HG03342 (cell line): ENCODE measurements at regions not wholly inside any gene's neighbourhood (a gene's known extent, or its start where the extent isn't known, plus 50 kb on each side); places are given as distances from the start of the nearest gene placed in this dataset.
"Not testable (repeated sequence)": the region's sequence is repeated elsewhere in the genome, so short reads cannot be mapped to it uniquely, and the experiment has no call there.

Source experiments
- ATAC-seq: cut with Tn5 transposase; IDR thresholded peaks from one replicate; pipeline ENCODE4 v1.9.1; 2021; ENCODE audit warnings: mild to moderate bottlenecking, moderate library complexity; ENCODE audit not compliant: unreplicated experiment

DNA sequence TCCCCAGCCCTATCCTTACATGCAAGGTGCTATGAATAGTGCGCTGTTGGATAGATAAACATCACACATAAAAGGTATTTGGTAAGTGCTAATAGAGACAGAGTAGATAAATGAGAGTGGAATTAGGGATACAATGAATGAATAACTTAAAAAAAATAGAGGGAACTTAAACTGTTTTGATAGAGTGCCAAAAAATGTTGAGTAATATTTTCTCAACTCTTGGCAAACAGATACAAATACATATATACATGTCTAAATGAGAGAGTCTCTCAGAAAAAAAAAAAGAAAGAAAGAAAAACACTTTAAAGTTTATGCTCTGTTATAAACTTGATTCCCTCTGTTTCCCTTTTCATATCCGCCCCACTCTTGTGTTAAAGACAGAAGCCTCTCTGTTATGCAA is 667.4 kb downstream of the ROBO2 start:
- no peak for ATAC-seq

GRCh38 chr3:77709155-77709554 is 669.3 kb downstream of the ROBO2 start:
- no peak for ATAC-seq

DNA sequence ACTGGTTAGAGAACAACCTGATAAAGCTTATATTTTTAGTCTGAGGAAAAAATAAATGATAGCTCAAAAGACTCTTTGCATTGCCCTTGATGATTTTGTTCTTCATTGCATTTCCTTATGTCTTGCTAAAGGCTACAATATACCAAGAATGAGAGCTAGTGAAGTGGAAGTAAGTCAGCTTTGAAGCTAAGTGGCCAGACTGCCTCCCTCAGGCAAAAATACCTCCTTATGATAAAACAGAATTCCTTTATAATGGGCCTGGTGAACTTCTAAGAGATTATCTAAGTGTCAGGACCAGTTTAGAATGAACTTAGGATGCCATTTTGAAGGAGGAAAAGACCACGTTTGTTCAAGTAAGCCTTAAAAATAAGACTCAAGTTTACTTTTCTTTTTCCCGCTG is 678.4 kb downstream of the ROBO2 start:
- ATAC-seq: no peak

DNA sequence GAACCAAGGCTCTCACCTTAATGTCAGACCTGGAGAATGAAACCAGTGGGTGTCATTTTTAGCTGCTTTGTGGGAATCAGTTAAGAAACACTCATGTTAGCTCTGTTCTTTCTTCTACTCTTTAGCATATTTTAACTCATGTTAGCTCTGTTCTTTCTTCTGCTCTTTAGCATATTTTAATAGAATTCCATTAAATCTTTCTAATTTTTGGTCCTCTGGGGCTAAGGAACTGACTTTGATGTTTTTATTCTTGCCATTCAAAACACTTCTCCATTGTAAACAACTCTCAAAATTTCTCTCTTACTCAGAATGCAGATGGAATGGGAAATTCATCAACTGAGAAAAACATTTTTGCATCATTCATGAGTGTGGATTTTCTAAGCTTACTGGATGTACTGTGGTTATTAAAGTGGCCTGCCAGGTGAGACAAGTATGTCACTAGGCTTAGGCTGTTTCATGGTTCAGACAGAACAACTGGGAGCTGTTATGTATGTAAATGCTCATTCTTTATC is 680.6 kb downstream of the ROBO2 start:
- ATAC-seq: no peak

- no peak for ATAC-seq
Observed at GRCh38 chr3:77726517-77726916, 686.6 kb downstream of the ROBO2 start.

DNA sequence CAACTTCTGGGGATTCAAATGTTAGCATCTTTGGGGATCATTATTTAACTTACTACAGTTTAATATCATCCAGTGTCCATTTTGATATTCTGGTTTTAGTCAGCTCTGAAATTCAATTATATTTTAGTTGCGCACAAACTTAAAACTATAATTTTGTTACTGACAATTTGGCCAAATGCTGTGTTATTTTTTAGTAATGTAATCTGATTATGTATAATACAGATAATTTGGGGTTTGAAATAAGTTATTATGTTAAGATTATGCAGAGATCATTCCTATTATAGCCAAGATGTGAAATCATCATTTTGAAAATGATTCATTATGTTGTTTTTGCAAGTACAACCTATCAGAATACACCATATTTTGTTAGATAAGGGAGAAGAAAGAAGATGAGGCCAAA is 706.1 kb downstream of the ROBO2 start:
- no peak for ATAC-seq

DNA sequence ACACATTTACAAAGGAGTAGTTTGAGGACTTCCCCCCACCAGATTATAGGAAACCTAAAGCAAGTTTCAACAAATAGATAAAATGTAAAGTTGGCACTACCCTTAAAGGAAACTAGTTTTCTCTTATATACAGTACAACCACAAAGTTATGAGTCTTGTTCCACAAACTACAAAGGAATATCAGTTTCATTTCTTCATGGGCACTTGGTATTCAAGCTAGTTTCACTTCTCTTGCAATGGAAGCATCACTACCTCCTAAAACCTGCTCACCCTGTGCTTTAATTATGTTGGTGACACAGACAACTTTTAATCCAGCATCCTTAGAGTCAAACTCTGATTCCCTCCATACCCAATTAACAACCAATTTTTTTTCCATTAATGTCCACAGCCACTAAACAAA is 707.0 kb downstream of the ROBO2 start:
- no peak for ATAC-seq

DNA sequence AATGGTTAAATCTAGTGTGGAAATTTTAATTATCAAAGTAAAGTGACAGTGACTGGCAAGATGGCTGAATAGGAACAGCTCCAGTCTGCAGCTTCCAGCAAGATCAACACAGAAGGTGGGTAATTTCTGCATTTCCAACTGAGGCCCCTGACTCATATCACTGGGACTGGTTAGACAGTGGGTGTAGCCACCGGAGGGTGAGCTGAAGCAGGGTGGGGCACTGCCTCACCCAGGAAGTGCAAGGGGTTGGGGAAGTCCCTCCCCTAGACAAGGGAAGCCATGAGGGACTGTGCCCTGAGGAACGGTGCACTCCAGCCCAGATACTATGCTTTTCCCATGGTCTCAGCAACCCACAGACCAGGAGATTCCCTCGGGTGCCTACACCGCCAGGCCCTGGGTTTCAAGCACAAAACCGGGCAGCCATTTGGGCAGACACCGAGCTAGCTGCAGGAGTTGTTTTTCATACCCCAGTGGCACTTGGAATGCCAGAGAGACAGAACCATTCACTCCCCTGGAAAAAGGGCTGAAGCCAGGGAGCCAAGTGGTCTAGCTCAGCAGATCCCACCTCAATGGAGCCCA is 716.6 kb downstream of the ROBO2 start:
- ATAC-seq: not testable (repeated sequence)

- ATAC-seq: no peak
Observed at GRCh38 chr3:77772459-77772858, 732.6 kb downstream of the ROBO2 start.

- no peak for ATAC-seq
Observed at GRCh38 chr3:77773084-77773483, 733.2 kb downstream of the ROBO2 start.

GRCh38 chr3:77780278-77780996 is 740.5 kb downstream of the ROBO2 start:
- ATAC-seq: no peak

- no peak for ATAC-seq
Observed at GRCh38 chr3:77786216-77786615, 746.3 kb downstream of the ROBO2 start.

DNA sequence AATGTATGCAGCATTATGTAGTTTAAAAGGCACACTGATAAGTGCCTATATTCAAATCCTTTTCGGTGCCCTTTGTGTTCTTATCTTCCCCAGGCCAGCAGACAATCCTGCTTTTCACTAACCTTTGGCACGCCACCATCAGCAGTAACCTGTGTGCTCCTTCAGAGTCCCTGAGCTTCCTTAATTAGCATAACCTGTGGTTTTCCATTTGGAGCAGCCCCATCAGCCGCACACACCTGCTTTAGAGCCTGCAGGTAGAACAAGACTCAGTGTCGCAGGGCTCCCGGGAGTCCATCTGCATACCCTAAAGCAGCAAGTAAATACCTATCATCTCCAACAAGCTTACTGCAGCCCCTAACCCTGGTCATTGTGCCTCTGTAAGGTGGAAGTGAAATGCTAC is 755.1 kb downstream of the ROBO2 start:
- no peak for ATAC-seq

- no peak for ATAC-seq
Observed at GRCh38 chr3:77799278-77799677, 759.4 kb downstream of the ROBO2 start.

DNA sequence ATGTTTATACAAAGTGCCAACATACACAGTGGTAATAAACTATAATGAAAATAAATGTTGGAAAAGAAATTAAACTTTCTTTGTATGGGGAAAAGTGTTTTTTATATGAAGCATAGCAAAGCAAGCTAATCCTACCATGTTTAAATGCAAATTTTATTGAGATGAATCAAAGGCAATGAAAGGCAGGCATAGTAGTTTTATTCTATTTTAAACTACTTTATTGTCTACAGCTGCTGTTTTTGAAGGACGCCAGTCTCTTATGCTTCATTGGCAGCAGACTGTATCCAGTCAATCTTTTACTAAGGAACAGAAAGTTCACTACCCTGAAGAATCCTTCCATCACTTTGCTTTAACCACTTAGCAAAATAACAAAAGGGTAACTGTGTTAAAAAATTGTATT is 761.0 kb downstream of the ROBO2 start:
- no peak for ATAC-seq

GRCh38 chr3:77807312-77807711 is 767.4 kb downstream of the ROBO2 start:
- ATAC-seq: no peak

GRCh38 chr3:77814845-77815244 is 774.9 kb downstream of the ROBO2 start:
- no peak for ATAC-seq

DNA sequence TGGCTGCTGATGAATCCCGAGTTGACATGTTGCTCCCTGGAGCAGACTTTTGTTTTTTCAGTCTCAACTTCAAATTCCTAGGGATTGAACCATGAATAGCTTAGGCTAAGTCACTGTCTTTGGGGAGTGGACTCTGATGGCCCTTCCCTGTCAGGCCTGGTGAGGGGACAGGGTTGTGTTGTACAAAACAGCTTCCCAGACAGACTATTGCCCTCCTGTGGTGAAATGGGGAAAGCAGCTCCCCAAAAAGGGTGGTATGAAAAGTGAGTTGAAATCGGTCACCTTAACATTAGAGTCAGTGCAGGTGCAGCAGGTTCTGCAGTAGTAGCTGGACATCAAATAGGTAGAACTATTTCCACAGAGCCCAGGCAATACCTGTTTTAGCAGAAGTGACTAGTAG is 775.6 kb downstream of the ROBO2 start:
- no peak for ATAC-seq

DNA sequence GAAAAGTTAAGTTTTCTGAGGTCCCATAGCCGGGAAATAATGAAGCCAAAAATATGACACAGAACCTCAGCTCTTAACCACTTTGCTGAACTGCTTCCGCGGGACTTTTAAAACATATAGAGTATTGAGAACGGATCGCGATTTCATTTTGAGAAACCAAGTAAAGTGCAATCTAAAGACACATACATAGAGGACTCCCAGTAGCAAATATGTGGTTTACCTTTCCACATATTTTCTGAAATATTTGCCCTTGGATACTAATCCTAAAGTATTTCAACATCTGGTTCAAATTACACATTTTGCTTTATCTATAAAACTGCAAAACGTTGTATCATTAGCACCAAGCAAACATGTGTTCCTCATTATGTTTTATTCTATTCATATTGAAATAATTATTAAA is 776.5 kb downstream of the ROBO2 start:
- no peak for ATAC-seq

GRCh38 chr3:77825001-77825827 is 785.3 kb downstream of the ROBO2 start:
- ATAC-seq: no peak

GRCh38 chr3:77835921-77836320 is 796.0 kb downstream of the ROBO2 start:
- no peak for ATAC-seq
